Keratinocyte (primary cell): ENCODE measurements at regions not wholly inside any gene's neighbourhood (a gene's known extent, or its start where the extent isn't known, plus 50 kb on each side); places are given as distances from the start of the nearest gene placed in this dataset.

ENCODE experiments used
- CTCF ChIP-seq, 3 experiments: IDR thresholded peaks in 1 of 3; conservative IDR thresholded peaks in 1 of 3; optimal IDR thresholded peaks in 1 of 3; 2 replicates in 2 of 3; 3 replicates in 1 of 3; pipeline versions ENCODE3 to v1.5.1; 2011; ENCODE audit warnings: low read length in 3 of 3, mild to moderate bottlenecking in 3 of 3, moderate library complexity in 2 of 3, control low read depth in 1 of 3, inconsistent platforms in 1 of 3; ENCODE audit not compliant: insufficient read depth in 2 of 3; ENCODE audit errors: extremely low read depth in 1 of 3
- EZH2 ChIP-seq: IDR thresholded peaks from one replicate; pipeline ENCODE4 v1.6.1; 2012; ENCODE audit warnings: inconsistent platforms, mild to moderate bottlenecking, low read length, moderate library complexity

GRCh38 chr14:86094512-86094911 is 564.6 kb downstream of the FLRT2 start:
- TF ChIP-seq CTCF (optimal IDR thresholded peaks at IDR 0.05 in 1 of 3, IDR thresholded peaks at IDR 0.05 in 1 of 3, conservative IDR thresholded peaks at IDR 0.05 in 1 of 3; ENCODE audit: extremely low read depth in 1 of 3, insufficient read depth in 2 of 3, low read length in 3 of 3) (no peak), EZH2 (no peak)
